Mesendoderm (in vitro differentiated cells): ENCODE measurements at regions not wholly inside any gene's neighbourhood (a gene's known extent, or its start where the extent isn't known, plus 50 kb on each side); places are given as distances from the start of the nearest gene placed in this dataset.

Experiments
- DNase-seq: peaks from one replicate; pipeline ENCODE4 v3.0.0; 2013
- H2AK5ac ChIP-seq: 2 replicates; pipeline ENCODE4 v1.6.1; 2013; ENCODE audit warnings: low read length, inconsistent platforms
- H2BK120ac ChIP-seq: 2 replicates; pipeline ENCODE4 v1.6.1; 2013; ENCODE audit warnings: low read depth, mild to moderate bottlenecking, low read length, moderate library complexity, mixed read lengths
- H2BK15ac ChIP-seq: replicated peaks from 2 replicates; pipeline ENCODE4 v1.6.1; 2013; ENCODE audit warnings: low read depth, mild to moderate bottlenecking, moderate library complexity
- H2BK5ac ChIP-seq: 2 replicates; pipeline ENCODE4 v1.6.1; 2013; ENCODE audit warnings: low read length, inconsistent platforms
- H3K18ac ChIP-seq: 2 replicates; pipeline ENCODE4 v1.6.1; 2013; ENCODE audit warnings: mild to moderate bottlenecking, low read length, mixed read lengths
- H3K23ac ChIP-seq: one replicate; pipeline ENCODE4 v1.6.1; 2013; ENCODE audit warnings: low read length
- H3K27ac ChIP-seq: 2 replicates; pipeline ENCODE4 v1.5.1; 2013; ENCODE audit warnings: low read depth, mild to moderate bottlenecking, inconsistent platforms, low read length, moderate library complexity
- H3K27me3 ChIP-seq: 2 replicates; pipeline ENCODE4 v1.6.1; 2013; ENCODE audit warnings: low read length, control low read depth, mild to moderate bottlenecking, inconsistent platforms; ENCODE audit not compliant: insufficient read depth, poor library complexity
- H3K36me3 ChIP-seq: 2 replicates; pipeline ENCODE4 v1.6.1; 2013; ENCODE audit warnings: low read length, inconsistent platforms; ENCODE audit not compliant: control insufficient read depth, insufficient read depth
- H3K4ac ChIP-seq: one replicate; pipeline ENCODE4 v1.6.1; 2013; ENCODE audit warnings: low read depth, mild to moderate bottlenecking, low read length, moderate library complexity
- H3K4me1 ChIP-seq: 2 replicates; pipeline ENCODE4 v1.6.1; 2013; ENCODE audit warnings: low read depth, low read length, inconsistent platforms; ENCODE audit not compliant: control insufficient read depth
- H3K4me2 ChIP-seq: 2 replicates; pipeline ENCODE4 v1.6.1; 2013; ENCODE audit warnings: low read length
- H3K4me3 ChIP-seq: 2 replicates; pipeline ENCODE4 v1.5.1; 2013; ENCODE audit warnings: mild to moderate bottlenecking, low read length
- H3K56ac ChIP-seq: one replicate; pipeline ENCODE4 v1.6.1; 2013; ENCODE audit warnings: low read length
- H3K79me1 ChIP-seq: 2 replicates; pipeline ENCODE4 v1.6.1; 2013; ENCODE audit warnings: low read length, inconsistent platforms
- H3K79me2 ChIP-seq: 2 replicates; pipeline ENCODE4 v1.6.1; 2013; ENCODE audit warnings: mild to moderate bottlenecking, low read length; ENCODE audit not compliant: control insufficient read depth, insufficient read depth
- H3K9ac ChIP-seq: 2 replicates; pipeline ENCODE4 v1.6.1; 2013; ENCODE audit warnings: low read length, inconsistent platforms
- H4K5ac ChIP-seq: one replicate; pipeline ENCODE4 v1.6.1; 2013; ENCODE audit warnings: low read length
- H4K8ac ChIP-seq: one replicate; pipeline ENCODE4 v1.6.1; 2013; ENCODE audit warnings: low read depth, mild to moderate bottlenecking, control low read depth, low read length, moderate library complexity
- WGBS: extraction: QIAGEN DNeasy Blood & Tissue Kit; methylation state at CpG from one replicate; pipeline ENCODE4 v1.1.7; 2013; ENCODE audit warnings: low lambda C conversion rate, missing lambda C conversion rate; ENCODE audit not compliant: insufficient coverage; ENCODE audit errors: extremely low coverage; 5-methylcytosine and 5-hydroxymethylcytosine counted together

DNA sequence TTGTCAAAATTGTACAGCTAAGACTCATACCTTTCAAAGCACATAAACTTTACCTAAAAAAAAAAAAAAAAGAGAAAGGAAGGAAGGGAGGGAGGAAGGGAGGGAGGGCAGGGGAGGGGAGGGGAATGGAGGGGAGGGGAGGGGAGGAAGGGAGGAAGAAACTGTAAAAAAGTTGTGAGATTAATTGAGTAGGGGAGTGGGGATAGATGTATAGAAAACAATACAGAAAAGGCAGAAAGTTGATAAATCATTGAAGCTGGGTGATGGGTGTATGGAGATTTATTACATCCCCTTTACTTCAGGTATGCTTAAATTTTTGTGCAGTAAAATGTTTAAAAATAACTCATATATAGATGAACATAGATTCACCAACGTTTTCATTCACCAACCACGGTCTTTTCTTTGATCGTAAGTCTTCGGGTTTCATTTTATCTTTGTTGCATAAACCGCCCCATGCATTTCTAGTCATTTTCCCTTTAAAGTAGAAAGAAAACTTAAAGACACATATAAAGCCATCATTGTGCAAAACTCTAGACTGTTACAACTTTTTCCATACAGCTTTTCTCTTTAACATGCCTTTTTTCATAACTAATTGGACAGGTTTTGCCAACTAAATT is 191.2 kb upstream of the KRR1 start:
- Histone ChIP-seq H3K79me2 (no peaks in the 10 kb centered on the region), H2BK15ac (no peak overlapping the region), H3K18ac (no peak overlapping the region), H4K8ac (no peak overlapping the region), H3K4ac (no peak overlapping the region), H3K27ac (no peak overlapping the region), H2BK5ac (no peak overlapping the region), H3K56ac (no peak overlapping the region), H3K4me1 (no peaks in the 10 kb centered on the region), H3K4me2 (no peak overlapping the region), H3K23ac (no peak overlapping the region), H2BK120ac (no peak overlapping the region), H3K79me1 (no peaks in the 10 kb centered on the region), H2AK5ac (no peak overlapping the region), H3K36me3 (no peaks in the 10 kb centered on the region), H3K9ac (no peak overlapping the region), H4K5ac (no peak overlapping the region), H3K4me3 (no peak overlapping the region), H3K27me3 (no peaks in the 10 kb centered on the region)
- no peak for DNase-seq
- no CpG with 5 or more reads among the region's 5 CpGs for WGBS

DNA sequence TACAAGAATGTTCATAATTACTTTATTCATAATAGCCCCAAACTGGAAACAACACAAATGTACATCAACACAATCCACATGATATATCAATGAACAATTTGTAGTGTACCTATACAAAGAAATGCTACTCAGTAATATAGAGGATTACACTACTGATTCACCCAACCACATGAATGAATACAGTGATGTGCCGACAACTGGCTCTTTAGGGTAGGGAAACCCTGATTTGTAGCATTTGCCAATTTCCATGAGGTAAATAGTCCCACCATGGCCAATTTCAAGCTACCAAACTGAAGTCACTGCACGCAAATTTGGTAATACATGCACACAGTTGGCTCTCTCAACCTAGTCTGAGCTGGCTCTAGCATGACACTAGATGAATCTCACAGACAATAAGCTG is 190.4 kb upstream of the KRR1 start:
- no peak overlapping the region for H2AK5ac ChIP-seq
- no peak overlapping the region for H3K56ac ChIP-seq
- no peak overlapping the region for H3K18ac ChIP-seq
- no peak overlapping the region for H2BK120ac ChIP-seq
- H3K36me3 ChIP-seq: no peaks in the 10 kb centered on the region
- no peaks in the 10 kb centered on the region for H3K27me3 ChIP-seq
- no peak overlapping the region for H2BK15ac ChIP-seq
- no peaks in the 10 kb centered on the region for H3K79me2 ChIP-seq
- no peak overlapping the region for H4K5ac ChIP-seq
- WGBS: no CpG with 5 or more reads among the region's 2 CpGs
- no peak for DNase-seq
- no peak overlapping the region for H3K9ac ChIP-seq
- H3K79me1 ChIP-seq: no peaks in the 10 kb centered on the region
- no peak overlapping the region for H3K4me2 ChIP-seq
- H3K4me3 ChIP-seq: no peak overlapping the region
- H4K8ac ChIP-seq: no peak overlapping the region
- no peak overlapping the region for H3K23ac ChIP-seq
- H3K27ac ChIP-seq: no peak overlapping the region
- no peaks in the 10 kb centered on the region for H3K4me1 ChIP-seq
- no peak overlapping the region for H2BK5ac ChIP-seq
- no peak overlapping the region for H3K4ac ChIP-seq

DNA sequence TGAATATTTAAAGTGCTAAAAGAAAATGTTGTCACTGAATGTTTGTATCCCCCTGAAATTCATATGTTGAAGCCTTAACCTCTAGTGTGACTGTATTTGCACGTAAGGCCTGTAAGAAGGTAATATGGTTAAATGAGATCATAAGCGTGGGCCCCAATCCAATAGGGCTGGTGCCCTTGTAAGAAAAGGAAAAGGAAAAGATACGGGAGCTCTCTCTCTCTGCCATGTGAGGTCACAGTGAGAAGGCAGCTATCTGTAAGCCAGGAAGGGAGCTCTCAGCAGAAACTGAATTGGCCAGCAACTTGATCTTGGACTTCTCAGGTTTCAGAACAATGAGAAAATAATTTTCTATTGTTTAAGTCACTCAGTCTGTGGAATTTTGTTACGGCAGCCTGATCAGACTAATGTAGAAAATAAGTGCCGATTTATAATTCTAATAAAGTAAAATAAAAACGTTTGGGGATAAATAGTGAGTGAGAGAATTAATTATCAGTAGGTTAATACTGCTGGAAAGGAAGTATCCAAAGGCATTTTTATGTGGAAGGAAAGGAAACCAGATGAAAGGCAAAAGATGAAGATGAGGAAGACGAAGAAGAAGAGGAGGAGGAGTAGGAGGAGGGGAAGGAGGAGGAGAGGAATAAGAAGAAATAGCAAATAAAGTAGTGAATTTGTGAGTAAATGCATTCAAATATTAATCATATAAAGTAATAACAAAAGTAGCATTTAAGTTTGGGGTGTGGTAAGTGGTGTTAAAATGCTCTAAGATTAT is 188.5 kb upstream of the KRR1 start:
- H3K79me1 ChIP-seq: no peaks in the 10 kb centered on the region
- no peaks in the 10 kb centered on the region for H3K4me1 ChIP-seq
- H3K4me3 ChIP-seq: no peak overlapping the region
- H2BK120ac ChIP-seq: no peak overlapping the region
- no peak overlapping the region for H3K18ac ChIP-seq
- H4K5ac ChIP-seq: no peak overlapping the region
- H3K23ac ChIP-seq: no peak overlapping the region
- no peak overlapping the region for H3K4me2 ChIP-seq
- H3K27me3 ChIP-seq: no peaks in the 10 kb centered on the region
- no peak overlapping the region for H3K9ac ChIP-seq
- no peak overlapping the region for H4K8ac ChIP-seq
- no peak overlapping the region for H3K27ac ChIP-seq
- H3K56ac ChIP-seq: no peak overlapping the region
- H2AK5ac ChIP-seq: no peak overlapping the region
- H2BK5ac ChIP-seq: no peak overlapping the region
- H3K36me3 ChIP-seq: no peaks in the 10 kb centered on the region
- DNase-seq: peak; percentile 72
- no peaks in the 10 kb centered on the region for H3K79me2 ChIP-seq
- 100% methylated on average over 3 of the region's 7 CpGs for WGBS
- no peak overlapping the region for H2BK15ac ChIP-seq
- H3K4ac ChIP-seq: no peak overlapping the region

DNA sequence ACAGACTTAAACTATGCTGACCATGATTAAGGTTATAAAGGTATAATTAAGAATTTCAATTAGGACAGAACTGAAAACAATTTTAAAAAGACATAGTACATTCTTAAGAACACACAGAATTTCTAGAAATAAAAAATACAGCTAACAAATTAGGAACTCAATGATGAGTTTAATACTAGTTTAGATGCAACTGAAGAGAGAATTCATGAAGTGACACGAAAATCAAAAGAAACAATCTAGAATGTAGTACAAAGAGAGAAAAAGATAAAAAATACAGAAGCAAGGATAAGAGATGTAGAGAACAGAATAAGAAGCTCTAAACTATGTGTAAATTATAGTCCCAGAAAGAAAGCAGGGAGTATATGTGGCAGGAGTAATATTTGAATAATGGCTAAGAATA is 187.8 kb upstream of the KRR1 start:
- Histone ChIP-seq H3K79me1 (no peaks in the 10 kb centered on the region), H3K4me1 (no peaks in the 10 kb centered on the region), H3K4me2 (no peak overlapping the region), H3K4ac (no peak overlapping the region), H2BK120ac (no peak overlapping the region), H4K5ac (no peak overlapping the region), H3K23ac (no peak overlapping the region), H2BK5ac (no peak overlapping the region), H3K9ac (no peak overlapping the region), H3K27ac (no peak overlapping the region), H4K8ac (no peak overlapping the region), H3K4me3 (no peak overlapping the region), H3K79me2 (no peaks in the 10 kb centered on the region), H3K56ac (no peak overlapping the region), H3K36me3 (no peaks in the 10 kb centered on the region), H2AK5ac (no peak overlapping the region), H2BK15ac (no peak overlapping the region), H3K27me3 (no peaks in the 10 kb centered on the region), H3K18ac (no peak overlapping the region)
- WGBS: no CpG with 5 or more reads among the region's 1 CpG
- no peak for DNase-seq

DNA sequence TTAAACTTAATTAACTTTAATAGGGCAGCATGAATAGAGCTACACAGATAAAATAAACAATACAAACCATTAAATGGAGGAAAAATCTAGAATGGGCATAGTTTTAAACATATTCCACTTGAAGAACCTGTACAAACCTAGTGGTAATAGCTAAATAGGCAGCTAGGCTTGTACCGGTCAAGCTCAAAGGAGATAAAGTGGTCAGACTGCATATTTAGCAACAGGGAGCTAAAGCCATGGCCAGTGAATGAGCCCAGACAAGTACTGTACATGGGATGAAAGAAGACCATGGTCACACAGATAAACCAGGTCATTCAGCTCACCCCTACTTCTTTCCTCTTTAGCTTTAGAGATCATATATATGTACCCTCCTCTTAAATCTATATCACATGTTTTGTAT is 186.6 kb upstream of the KRR1 start:
- H3K18ac ChIP-seq: no peak overlapping the region
- no peaks in the 10 kb centered on the region for H3K79me1 ChIP-seq
- H3K4me3 ChIP-seq: no peak overlapping the region
- no peak overlapping the region for H3K9ac ChIP-seq
- no peak overlapping the region for H3K4ac ChIP-seq
- no peak for DNase-seq
- no CpG with 5 or more reads among the region's 1 CpG for WGBS
- H3K27me3 ChIP-seq: no peaks in the 10 kb centered on the region
- no peak overlapping the region for H2AK5ac ChIP-seq
- no peak overlapping the region for H4K8ac ChIP-seq
- no peak overlapping the region for H4K5ac ChIP-seq
- no peak overlapping the region for H3K23ac ChIP-seq
- no peak overlapping the region for H2BK120ac ChIP-seq
- no peak overlapping the region for H2BK5ac ChIP-seq
- no peaks in the 10 kb centered on the region for H3K79me2 ChIP-seq
- no peak overlapping the region for H2BK15ac ChIP-seq
- H3K27ac ChIP-seq: no peak overlapping the region
- H3K56ac ChIP-seq: no peak overlapping the region
- H3K4me2 ChIP-seq: no peak overlapping the region
- H3K4me1 ChIP-seq: no peaks in the 10 kb centered on the region
- no peaks in the 10 kb centered on the region for H3K36me3 ChIP-seq

DNA sequence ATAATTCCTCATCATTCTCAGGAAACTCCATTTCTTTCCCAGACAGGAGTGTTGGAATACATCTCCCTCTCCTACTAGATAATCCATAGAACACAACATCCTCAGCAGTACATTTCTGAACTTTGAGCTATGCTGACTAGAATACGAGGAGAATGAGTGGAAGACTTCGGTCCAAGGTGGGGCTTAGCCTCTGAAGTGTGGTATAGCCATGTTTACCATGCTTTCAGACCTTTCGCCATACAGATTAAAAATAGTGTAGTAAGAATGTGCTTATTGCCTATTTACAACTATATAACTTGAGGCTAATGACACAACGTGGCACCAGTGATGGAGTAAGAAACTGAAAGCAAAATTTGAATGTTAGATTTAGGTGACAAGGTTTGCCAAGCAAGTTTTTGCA is 184.5 kb upstream of the KRR1 start:
- no CpG with 5 or more reads among the region's 4 CpGs for WGBS
- no peak overlapping the region for H2AK5ac ChIP-seq
- H2BK15ac ChIP-seq: no peak overlapping the region
- no peak overlapping the region for H3K27ac ChIP-seq
- no peak overlapping the region for H3K9ac ChIP-seq
- no peak overlapping the region for H3K4me2 ChIP-seq
- no peaks in the 10 kb centered on the region for H3K36me3 ChIP-seq
- H4K8ac ChIP-seq: no peak overlapping the region
- H2BK120ac ChIP-seq: no peak overlapping the region
- no peaks in the 10 kb centered on the region for H3K79me1 ChIP-seq
- no peak overlapping the region for H3K18ac ChIP-seq
- no peak overlapping the region for H3K56ac ChIP-seq
- no peaks in the 10 kb centered on the region for H3K27me3 ChIP-seq
- H3K4me3 ChIP-seq: no peak overlapping the region
- H3K4me1 ChIP-seq: no peaks in the 10 kb centered on the region
- H3K79me2 ChIP-seq: no peaks in the 10 kb centered on the region
- no peak overlapping the region for H2BK5ac ChIP-seq
- DNase-seq: no peak
- H4K5ac ChIP-seq: no peak overlapping the region
- H3K4ac ChIP-seq: no peak overlapping the region
- no peak overlapping the region for H3K23ac ChIP-seq
